ENCODE measurements at regions not wholly inside any gene's neighbourhood (a gene's known extent, or its start where the extent isn't known, plus 50 kb on each side); places are given as distances from the start of the nearest gene placed in this dataset.

DNA sequence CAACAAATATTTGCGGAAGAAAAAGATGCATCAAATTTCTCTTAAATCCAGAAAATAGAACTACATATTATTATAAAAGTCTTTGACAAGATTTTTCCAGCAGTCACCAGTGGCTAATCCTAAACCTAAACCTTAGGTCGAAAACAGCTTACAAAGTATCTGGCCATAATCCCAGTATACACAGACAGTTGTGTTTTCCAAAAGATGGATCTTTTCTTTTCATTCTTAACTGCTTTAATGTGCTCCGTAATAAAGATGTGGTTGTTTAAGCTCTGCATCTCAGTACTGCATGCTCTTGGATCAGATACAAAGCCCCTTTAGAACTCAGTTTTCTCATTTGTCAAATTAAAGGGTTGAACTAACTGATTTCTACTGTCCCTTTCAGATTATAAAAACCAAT is 247.8 kb downstream of the TXNL1 start:
- no peaks in the 10 kb centered on the region for H3K9me3 ChIP-seq (ENCODE audit: insufficient read depth, low read length)
- H3K4me3 ChIP-seq (ENCODE audit: insufficient read depth, low read length, poor library complexity, severe bottlenecking), result no peak overlapping the region
- no peaks in the 10 kb centered on the region for H3K27me3 ChIP-seq (ENCODE audit: low read length)
- TF ChIP-seq EZH2phosphoT487 (conservative IDR thresholded peaks at IDR 0.05; ENCODE audit: low read length), result no peak
- TF ChIP-seq, protein P1, sequence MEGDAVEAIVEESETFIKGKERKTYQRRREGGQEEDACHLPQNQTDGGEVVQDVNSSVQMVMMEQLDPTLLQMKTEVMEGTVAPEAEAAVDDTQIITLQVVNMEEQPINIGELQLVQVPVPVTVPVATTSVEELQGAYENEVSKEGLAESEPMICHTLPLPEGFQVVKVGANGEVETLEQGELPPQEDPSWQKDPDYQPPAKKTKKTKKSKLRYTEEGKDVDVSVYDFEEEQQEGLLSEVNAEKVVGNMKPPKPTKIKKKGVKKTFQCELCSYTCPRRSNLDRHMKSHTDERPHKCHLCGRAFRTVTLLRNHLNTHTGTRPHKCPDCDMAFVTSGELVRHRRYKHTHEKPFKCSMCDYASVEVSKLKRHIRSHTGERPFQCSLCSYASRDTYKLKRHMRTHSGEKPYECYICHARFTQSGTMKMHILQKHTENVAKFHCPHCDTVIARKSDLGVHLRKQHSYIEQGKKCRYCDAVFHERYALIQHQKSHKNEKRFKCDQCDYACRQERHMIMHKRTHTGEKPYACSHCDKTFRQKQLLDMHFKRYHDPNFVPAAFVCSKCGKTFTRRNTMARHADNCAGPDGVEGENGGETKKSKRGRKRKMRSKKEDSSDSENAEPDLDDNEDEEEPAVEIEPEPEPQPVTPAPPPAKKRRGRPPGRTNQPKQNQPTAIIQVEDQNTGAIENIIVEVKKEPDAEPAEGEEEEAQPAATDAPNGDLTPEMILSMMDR (IDR thresholded peaks at IDR 0.05; ENCODE audit: insufficient read depth, low read length, poor library complexity, severe bottlenecking), result no peak
- H3K9me2 ChIP-seq (replicated peaks; ENCODE audit: insufficient read depth, low read length), result no peaks in the 10 kb centered on the region
- H3K27ac ChIP-seq (ENCODE audit: low read depth, low read length), result no peak overlapping the region
- no peaks in the 10 kb centered on the region for H3F3A ChIP-seq (ENCODE audit: insufficient read depth)
- H3K9ac ChIP-seq (ENCODE audit: low read length), result no peak overlapping the region
- no peaks in the 10 kb centered on the region for H3K36me3 ChIP-seq (ENCODE audit: low read length)
- H4K20me1 ChIP-seq (ENCODE audit: low read depth, low read length), result no peaks in the 10 kb centered on the region
- H3K79me2 ChIP-seq (ENCODE audit: insufficient read depth, low read length), result no peaks in the 10 kb centered on the region
- H2AFZ ChIP-seq (ENCODE audit: low read depth, low read length, severe bottlenecking), result no peak overlapping the region
- H3K4me2 ChIP-seq (ENCODE audit: low read depth, low read length, poor library complexity, severe bottlenecking), result no peak overlapping the region

DNA sequence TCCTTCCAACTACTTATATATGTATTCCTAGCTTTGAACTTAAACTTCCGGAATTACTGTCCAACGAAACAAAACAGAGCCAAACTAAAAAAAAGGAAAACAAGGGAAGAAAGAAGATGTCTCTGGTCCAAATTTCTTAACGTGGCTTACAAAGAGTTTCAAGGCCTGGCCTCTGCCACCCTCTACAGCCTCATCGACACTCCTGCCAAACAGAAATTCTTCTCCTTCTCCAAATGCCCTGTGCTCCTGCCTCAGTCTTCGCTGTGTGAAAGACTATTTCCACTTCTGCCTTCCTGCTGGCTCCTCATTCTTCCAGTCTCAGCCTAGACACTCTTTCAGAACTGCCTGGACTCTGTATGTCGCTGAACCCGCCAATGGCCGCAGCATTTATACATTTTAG is 249.2 kb downstream of the TXNL1 start:
- TF ChIP-seq, protein P1 (IDR thresholded peaks at IDR 0.05; ENCODE audit: insufficient read depth, low read length, poor library complexity, severe bottlenecking), result no peak
- no peak for TF ChIP-seq EZH2phosphoT487 (conservative IDR thresholded peaks at IDR 0.05; ENCODE audit: low read length)

DNA sequence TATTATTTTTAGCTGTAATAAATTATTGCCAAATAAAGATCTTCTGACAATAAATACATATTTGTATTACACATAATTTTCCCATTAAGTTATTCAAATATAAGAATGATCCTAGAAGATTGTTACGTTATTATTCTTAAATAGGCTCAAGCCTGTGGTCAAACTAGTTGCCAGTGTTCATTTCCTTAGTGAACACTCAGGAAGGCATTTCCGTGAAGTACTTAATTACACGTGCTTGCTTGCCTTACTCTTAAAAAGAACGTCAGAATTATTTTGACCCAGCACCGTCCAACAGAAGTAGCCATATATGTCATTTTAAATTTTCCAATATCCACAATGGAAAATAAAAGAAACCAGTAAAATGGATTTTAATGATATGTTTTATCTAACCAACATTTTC is 249.8 kb downstream of the TXNL1 start:
- H3K36me3 ChIP-seq (ENCODE audit: low read length), result no peaks in the 10 kb centered on the region
- H3K4me3 ChIP-seq (ENCODE audit: insufficient read depth, low read length, poor library complexity, severe bottlenecking), result no peak overlapping the region
- TF ChIP-seq, protein P1 (IDR thresholded peaks at IDR 0.05; ENCODE audit: insufficient read depth, low read length, poor library complexity, severe bottlenecking), result no peak
- no peak for TF ChIP-seq EZH2phosphoT487 (conservative IDR thresholded peaks at IDR 0.05; ENCODE audit: low read length)
- no peak overlapping the region for H3K4me2 ChIP-seq (ENCODE audit: low read depth, low read length, poor library complexity, severe bottlenecking)
- no peaks in the 10 kb centered on the region for H3K9me3 ChIP-seq (ENCODE audit: insufficient read depth, low read length)
- no peaks in the 10 kb centered on the region for H4K20me1 ChIP-seq (ENCODE audit: low read depth, low read length)
- no peak overlapping the region for H2AFZ ChIP-seq (ENCODE audit: low read depth, low read length, severe bottlenecking)
- no peaks in the 10 kb centered on the region for H3K9me2 ChIP-seq (replicated peaks; ENCODE audit: insufficient read depth, low read length)
- H3F3A ChIP-seq (ENCODE audit: insufficient read depth), result no peaks in the 10 kb centered on the region
- H3K79me2 ChIP-seq (ENCODE audit: insufficient read depth, low read length), result no peaks in the 10 kb centered on the region
- no peak overlapping the region for H3K27ac ChIP-seq (ENCODE audit: low read depth, low read length)
- no peaks in the 10 kb centered on the region for H3K27me3 ChIP-seq (ENCODE audit: low read length)
- H3K9ac ChIP-seq (ENCODE audit: low read length), result no peak overlapping the region

More for the DNA sequence above, 249.2 kb downstream of the TXNL1 start:
- Histone ChIP-seq H3K27me3 (ENCODE audit: low read length) (no peaks in the 10 kb centered on the region), H3K4me3 (ENCODE audit: insufficient read depth, low read length, poor library complexity, severe bottlenecking) (no peak overlapping the region), H3K9ac (ENCODE audit: low read length) (no peak overlapping the region), H2AFZ (ENCODE audit: low read depth, low read length, severe bottlenecking) (no peak overlapping the region), H3K79me2 (ENCODE audit: insufficient read depth, low read length) (no peaks in the 10 kb centered on the region), H3K9me3 (ENCODE audit: insufficient read depth, low read length) (no peaks in the 10 kb centered on the region), H3F3A (ENCODE audit: insufficient read depth) (no peaks in the 10 kb centered on the region), H4K20me1 (ENCODE audit: low read depth, low read length) (no peaks in the 10 kb centered on the region), H3K36me3 (ENCODE audit: low read length) (no peaks in the 10 kb centered on the region), H3K4me2 (ENCODE audit: low read depth, low read length, poor library complexity, severe bottlenecking) (no peak overlapping the region), H3K9me2 (replicated peaks; ENCODE audit: insufficient read depth, low read length) (no peaks in the 10 kb centered on the region), H3K27ac (ENCODE audit: low read depth, low read length) (no peak overlapping the region)

Measured in SU-DHL-6 (cell line).